ENCODE measurements at regions not wholly inside any gene's neighbourhood (a gene's known extent, or its start where the extent isn't known, plus 50 kb on each side); places are given as distances from the start of the nearest gene placed in this dataset.
A peak's percentile ranks its signal among the peaks of the same experiment; 100 is the strongest.
"Not testable (repeated sequence)": the region's sequence is repeated elsewhere in the genome, so short reads cannot be mapped to it uniquely, and the experiment has no call there.

DNA sequence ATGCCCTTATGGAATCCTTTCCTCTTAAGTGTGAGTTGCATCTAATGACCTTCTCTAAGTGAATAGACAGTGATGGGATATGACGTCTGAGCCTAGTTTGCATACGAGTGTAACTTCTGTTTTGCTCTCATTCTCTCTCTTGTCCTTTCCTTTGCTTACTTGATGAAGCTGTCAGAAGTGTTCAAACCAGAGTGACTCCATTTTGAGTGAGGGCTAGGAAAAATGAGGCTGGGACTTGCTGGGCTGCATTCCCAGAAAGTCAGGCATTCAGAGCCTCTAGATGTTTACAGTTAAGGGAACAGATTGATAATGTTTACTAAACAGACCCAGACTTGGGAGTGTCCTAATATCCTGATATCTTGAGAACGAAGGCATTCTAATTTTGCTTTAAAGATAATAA, 311.2 kb upstream of the SOX4 start:
- not testable (repeated sequence) for DNase-seq (ENCODE audit: low read depth, low spot score)

DNA sequence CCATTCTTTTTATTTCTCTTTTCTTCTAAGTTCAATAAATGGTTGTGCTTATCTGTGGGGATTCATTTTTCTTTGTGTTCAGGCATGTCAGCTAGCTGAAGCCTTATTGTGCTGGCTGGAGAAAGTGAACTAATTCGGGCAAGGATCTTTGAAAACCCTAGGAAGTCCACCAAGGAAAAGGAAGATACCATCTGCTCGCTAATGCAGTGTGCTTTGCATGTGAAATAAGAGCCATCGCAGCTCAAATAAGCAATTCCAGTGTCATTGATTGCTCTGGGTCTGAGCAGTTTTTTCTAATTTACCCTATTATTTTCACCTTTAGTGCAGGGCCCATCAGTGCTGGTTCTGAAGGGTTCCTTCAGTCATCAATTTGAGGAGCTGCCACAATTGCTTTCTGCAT, 309.4 kb upstream of the SOX4 start:
- DNase-seq (ENCODE audit: low read depth, low spot score): no peak

DNA sequence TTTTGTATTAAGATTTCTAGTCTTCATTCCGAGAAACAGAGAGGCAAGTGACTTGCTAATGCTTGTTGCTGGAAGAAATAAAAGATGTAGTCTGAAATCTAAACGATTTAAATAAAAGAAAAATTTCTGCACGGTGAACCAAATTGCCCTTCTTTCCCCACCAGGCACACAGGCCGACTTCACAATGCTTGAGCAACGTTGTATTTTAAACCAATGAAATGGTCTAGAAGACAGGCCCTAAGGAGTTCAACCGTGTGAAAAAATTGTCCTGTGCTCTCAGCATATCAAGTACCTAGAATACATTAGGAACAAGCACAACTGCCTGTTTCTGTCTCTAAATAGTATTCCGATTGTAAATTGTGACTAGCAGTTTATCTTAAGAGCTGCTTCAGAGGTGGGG, 308.8 kb upstream of the SOX4 start:
- no peak for DNase-seq (ENCODE audit: low read depth, low spot score)

DNA sequence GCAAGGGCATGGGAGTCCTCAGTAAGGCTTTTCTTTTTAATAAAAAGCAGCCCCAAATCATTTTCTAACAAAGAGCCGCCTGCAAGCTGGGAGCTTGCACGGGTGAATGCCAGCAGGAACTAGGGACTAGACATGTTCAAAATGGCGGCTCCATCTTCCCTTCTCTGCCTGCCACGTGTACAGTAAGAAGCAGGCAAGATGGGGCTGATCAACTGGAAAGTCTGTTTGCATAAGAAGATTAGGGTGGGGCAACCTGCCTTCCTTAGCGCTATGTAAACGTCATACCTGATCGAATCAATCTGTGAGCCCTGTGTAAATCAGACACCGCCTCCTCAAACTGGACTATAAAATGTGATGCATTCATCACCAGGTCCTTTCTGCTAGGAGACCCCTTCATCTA, 299.4 kb upstream of the SOX4 start:
- no peak for DNase-seq (ENCODE audit: low read depth, low spot score)

DNA sequence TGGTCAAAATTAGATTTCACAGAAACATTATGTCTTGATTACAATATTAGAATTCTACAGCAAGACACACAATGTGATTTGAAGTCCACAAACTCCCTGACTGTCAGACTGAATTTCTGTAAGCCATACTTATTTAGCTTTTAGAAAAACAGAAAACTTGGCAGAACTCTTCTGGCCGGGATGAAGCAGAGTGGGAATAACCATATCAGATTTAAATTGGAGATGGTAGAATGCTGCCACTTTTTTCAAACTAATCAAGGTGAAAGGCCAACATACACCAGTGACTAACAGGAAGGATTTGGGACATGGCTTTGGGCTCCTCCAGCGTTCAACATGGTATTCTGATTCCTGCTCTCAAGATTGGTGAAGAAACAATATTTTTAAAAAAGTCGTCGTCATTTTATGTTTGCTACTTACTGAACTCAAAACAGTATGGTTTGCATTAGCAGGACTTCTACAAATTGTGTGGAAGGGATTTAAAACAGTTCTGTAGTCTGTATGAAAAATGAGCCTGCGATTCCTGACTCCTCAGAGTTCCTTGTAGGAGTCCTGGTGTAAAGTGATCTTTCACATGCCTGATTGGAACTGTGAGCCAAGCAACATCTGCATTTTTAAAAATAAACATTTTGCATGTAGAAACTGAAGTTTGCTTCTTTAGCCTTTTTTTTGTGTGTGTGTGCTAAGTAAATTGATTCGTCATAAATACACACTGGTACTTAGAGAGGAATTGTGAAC, 297.9 kb upstream of the SOX4 start:
- DNase-seq (ENCODE audit: low read depth, low spot score): no peak

DNA sequence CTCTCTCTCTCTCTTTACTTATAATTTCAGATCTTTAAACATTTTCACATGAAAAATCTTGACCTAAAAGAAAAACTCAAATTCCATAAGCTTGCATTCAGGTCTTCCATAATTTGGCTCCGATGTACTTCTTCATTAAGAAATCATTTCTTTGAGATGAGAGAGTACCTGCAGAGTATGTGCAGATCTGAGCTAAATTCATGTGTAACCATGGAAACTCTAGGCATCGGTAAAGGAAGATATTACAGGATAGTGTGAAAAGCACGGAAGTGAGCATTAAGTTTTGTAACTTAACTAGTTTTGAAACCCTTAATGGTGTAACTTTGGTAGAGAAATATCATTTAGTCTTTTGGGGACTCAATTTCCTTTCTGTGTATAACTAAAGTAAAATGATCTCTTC, 295.9 kb upstream of the SOX4 start:
- no peak for DNase-seq (ENCODE audit: low read depth, low spot score)

DNA sequence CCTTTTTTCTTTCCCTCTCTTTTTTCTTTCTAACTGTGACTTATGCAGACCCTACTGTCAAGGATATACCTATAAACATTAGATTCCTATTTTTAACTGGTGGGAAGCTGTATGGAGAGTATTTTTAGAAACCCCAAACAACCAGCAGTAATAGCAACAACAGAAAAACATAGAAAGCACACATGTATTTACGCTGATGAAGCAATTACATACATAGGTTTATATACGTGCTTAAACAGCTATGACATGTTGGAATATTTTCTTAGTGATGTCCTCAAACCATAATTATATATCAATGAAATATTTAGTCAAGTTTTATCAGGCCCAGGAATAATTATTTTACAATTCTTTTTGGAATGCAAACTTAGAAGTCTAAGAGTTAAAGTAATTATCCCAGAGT, 294.3 kb upstream of the SOX4 start:
- DNase-seq (ENCODE audit: low read depth, low spot score): no peak

DNA sequence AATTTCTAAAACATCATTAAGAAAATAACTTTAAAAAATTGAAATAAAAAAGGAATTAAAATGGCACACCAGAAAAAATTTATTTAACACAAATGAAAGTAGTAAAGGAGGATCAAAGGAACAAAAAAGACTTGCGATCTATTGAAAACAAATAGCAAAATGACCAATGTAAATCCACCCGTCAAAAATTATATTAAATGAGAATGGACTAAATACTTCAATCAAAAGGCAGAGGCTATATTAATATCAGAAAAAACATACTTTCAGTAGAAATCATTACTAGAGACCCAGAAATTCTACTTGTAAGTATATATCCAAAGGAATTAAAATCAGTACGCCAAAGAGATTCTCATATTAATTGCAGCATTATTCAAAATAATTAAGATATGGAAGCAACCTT, 293.1 kb upstream of the SOX4 start:
- no peak for DNase-seq (ENCODE audit: low read depth, low spot score)

DNA sequence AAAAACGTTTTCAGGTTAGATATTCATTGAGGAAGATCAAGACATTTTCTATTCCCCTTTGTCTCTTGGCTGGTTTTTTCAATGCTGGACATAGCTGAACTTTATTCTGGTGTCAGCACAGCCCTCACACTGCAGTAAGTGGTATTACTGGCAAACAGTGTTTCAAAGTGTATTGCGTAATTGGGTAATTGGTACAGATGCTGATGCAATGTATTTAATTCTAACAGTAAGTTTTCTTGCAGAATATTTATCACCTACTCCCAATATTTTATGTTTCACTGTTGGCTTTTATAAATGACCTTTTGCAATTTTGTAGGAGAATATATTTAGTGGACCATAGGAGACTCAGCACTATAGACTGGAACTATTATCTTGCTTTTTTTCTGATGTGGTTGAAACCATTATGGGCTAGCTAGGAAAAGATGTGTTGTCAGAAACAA, 287.6 kb upstream of the SOX4 start:
- DNase-seq (ENCODE audit: low read depth, low spot score): peak; percentile 27

DNA sequence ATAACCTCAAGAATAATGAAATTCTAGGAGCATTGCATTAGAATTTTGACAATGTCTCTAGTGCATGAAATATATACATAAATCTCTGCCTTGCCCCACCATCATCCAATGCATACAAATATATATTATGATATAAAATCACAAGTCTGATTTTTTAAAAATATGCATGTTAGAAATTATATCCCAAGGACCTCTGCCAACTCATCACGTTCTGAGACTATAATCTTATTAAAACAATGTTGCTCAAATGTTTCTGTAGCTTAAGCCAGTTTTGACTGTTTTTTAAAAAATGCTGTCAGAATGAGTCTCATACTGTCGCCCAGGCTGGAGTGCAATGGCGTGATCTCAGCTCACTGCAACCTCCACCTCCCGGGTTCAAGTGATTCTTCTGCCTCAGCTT, 287.0 kb upstream of the SOX4 start:
- DNase-seq (ENCODE audit: low read depth, low spot score): no peak

DNA sequence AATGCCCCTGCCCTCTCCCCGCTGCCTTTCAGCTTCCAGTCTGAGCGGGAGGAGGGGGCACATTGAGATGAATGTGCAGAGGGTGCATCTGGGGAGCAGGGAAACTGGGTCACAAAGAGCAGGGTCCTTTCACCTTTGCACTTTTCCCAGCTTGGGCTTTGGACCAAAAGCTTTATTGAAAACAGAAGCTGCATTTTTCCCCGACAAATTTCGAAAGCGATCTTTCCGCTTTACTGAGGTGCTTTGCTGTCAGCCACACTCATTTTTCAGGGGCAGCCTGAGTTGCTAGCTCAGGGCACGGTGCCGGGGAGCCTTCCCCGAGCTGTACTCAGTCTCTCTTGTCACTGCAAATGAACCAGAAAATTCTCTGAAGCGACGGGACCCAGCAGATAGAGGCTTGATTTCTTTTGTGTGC, 283.7 kb upstream of the SOX4 start:
- peak; percentile 43 for DNase-seq (ENCODE audit: low read depth, low spot score)

DNA sequence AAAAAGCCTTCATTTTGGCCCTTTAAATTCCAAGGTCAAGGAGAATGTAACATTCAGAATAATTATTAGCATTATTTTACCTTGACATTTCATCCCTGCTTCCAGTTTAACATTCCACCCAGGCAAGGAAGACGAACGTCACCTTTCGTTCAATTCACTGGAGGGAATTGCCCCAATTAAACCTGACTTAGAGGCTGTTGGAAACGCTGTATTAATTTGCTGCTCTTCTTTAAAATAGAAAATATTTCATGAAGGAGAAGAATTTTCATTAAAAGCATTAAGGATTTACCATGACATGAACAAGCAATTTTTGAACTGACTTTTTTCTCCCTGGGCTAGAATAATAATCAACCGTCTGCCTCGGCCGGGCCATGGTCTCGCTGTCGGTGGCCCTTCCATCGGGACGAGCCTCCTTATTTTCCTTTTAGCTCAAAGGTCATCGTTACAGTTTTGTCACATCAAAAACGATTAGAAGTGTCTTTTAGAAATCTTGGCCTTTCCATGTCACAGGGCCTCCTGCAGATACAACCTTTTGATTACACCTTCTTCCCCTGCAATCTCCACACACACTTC, 282.9 kb upstream of the SOX4 start:
- DNase-seq (ENCODE audit: low read depth, low spot score): no peak

DNA sequence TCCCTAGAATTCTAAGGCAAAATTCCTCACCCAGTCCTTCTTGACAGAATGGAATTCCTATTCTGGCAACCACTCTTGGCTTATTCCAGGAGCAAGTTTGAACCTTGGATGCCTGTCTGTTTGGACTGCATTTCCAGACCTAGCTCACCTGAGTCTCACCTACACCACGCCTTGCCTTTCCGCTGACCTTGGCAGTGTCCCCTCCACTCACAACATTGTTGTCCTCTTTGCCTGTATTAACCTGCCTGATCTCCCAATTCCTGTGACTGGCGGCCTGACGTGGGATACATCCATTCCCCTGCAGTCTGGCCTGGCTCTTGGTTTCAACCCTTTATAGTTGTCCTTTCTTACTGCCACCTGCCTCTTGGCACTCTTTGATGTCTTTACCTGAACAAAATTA, 281.4 kb upstream of the SOX4 start:
- DNase-seq (ENCODE audit: low read depth, low spot score): peak; percentile 9

DNA sequence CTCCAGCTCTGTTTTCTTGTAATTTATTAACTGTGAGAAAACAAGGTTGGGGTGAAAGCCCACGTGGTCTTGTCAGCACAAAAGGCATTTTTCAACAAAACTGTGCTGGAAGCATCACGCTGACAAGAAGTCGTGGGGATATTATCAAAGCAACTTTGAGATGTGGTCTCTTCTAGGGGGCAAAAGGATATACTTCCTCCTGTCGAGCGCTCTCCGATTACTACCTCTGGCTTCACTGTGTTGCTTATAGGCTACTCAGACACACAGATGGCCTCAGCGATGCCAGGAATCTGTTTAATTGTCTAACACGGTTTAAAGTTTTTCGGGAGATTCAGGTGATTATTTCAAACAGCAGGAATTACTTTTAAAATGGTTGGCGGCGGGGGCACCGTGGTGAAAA, 275.9 kb upstream of the SOX4 start:
- no peak for DNase-seq (ENCODE audit: low read depth, low spot score)

DNA sequence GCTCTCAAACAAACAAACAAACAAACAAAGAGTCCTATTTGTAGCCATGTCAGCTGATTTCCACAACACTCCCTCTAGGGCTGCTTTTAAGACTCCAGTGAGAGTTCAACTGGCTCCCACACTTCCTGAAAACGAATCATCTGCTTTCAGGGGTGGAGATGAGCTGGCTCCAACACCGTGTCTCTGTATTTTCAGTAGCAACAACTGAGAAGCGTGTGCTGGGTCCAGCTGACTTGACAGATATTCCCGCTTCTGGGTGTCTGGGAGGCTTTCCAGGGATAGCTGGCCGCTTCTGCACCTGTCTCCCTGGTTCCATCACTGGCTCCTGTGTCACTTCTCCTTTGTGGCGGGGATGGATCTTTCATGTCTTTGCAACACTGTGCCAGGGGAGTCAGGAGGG, 272.5 kb upstream of the SOX4 start:
- DNase-seq (ENCODE audit: low read depth, low spot score): no peak

DNA sequence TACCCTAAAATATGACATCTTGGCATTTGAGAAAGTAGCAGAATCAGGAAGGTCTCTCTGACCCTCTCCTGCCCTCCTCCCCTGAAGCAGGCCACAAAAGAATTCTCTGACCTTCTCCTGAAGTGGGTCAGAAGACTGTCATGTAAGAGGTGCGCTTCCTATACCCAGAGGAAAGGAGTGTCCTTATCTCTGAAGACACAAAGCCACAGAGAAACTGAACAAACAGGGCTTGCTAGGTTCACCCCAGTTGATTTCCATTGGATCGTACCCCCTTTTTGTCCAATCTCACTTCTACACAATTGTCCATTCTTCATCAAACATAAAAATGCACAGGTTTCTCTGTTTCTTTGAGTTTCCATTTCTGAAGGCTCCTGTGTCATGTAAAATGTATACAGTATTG, 272.0 kb upstream of the SOX4 start:
- DNase-seq (ENCODE audit: low read depth, low spot score): no peak

DNA sequence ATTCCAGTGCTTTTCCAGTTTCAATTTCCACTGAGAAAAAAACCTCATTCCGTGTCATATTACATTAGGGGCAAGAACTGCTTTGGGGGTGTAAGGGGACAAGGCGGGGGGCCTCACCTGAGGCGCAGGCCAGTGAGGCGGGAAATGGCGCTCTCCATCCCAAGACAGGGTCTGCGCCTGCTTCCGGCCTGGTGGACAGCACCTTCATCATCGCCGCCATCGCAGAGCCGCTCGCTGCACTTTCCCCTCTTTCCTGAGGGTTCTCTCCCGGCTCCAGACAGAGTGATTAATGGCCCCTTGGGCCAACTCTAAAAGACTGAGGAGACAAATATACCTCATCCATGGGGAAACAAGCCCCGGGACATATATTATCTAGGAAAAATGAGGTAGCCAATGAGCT, 270.0 kb upstream of the SOX4 start:
- no peak for DNase-seq (ENCODE audit: low read depth, low spot score)

DNA sequence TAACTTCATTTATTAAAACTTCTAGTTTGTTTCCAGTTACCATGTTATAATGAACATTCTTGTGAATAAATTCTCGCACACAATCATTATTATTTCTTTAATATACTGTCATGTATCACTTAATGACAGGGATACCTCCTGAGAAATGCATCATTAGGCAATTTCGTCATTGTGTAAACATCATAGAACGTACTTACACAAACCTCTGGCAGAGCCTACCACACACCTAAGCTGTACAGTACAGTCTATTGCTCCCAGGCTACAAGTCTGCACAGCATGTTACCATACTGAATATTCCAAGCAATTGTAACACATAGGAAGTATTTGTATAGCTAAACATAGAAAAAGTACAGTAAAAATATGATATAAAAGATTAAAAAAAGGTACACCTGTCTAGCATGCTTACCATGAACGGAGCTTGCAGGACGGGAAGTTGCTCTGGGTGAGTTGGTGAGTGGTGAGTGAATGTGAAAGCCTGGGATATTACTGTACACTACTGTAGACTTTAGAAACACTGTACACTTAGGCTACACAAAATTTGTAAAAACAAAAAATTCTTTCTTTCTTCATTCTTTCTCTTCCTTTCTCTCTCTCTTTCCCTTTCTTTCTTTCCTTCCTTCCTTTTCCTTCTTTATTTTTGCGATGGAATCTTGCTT, 268.2 kb upstream of the SOX4 start:
- DNase-seq (ENCODE audit: low read depth, low spot score): no peak

DNA sequence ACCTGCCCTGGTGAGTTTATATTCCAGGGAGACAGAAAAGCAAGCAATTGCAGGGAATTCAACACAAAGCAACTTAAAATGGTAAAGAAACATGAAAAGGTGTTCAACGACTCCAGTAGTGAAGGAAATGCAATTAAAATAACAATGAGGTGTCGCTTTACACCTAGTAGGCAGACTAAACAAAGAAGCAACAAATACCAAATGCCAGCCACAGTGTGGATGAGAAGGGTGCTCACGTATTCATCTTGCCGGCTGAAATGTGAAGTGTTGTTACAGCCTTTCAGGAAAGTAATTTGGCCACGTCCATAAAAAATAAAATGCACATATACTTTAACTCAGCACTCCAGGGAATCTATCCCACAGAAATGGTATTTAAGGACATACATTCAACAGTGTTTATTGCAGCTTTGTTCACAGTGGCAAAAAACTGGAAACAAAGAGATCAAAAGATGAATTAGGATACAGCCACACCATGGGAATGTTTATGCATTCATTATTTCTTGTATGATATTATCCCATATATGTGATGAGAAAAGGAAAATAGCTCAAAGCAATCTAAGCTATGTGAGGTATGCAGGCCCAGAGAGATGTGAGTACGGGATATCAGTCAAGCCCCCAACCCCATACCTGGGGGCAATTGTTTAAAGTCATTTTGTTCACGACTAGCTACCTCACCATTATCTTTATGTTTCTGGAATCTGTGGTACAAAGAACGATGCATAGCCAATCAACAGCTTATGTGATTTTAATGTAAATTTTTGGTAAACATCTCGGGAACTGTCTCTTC, 266.0 kb upstream of the SOX4 start:
- no peak for DNase-seq (ENCODE audit: low read depth, low spot score)

DNA sequence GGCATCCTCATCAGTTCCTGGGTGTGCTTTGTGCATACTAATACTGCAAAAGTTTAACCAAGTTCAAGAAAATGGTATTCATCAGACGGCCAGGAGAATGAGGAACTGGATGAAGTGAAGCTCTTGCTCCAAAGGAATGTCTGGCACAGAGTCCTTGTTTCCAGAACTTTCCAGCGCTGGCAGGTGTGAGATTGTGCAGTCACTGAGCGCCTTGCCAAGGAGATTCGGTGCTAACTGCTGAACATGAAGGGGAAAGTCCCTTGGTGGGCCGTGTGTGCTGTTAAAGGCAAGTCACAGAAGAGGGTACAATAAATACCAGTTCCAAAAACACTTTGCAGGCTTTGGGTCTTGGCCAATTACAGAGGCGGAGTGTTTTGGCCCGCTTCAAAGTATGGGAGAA, 262.3 kb upstream of the SOX4 start:
- peak; percentile 71 for DNase-seq (ENCODE audit: low read depth, low spot score)

DNA sequence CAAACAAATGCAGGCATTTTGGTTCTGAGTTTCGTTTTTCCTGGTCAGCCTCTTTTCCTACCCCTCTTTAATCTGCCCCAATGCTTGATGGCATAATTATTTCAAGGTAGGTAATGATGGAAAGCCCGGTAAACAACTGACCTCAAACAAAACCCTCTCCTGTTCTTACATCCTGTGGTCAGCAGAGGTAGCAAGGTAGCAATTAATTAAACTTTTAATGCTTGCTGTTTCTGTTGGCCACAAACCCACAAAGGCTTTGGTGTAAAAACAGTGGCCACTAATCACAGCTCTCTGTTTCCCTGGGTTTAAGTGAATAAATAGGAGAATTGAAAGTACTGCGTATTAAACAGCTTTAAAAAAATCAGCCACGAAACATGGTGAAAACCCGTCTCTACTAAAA, 261.5 kb upstream of the SOX4 start:
- DNase-seq (ENCODE audit: low read depth, low spot score): no peak

DNA sequence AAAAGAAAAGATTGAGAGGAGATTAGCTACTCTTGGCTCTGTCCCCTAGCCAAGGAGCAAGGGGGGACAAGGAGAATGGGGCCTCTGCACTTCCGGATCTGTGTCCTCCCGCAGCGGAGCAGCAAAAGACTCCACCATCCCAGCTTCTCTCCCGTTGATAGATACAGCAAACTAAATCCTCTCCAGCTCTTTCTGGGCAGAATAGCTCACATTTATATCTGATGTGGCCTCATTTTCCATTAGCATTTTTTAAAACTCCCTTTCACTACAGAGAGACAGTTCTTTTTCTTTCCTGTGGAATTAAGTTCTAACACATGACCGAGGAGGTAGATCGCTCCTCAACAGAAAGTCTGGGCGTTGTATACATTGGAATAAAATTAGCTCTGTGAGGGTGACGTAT, 260.9 kb upstream of the SOX4 start:
- no peak for DNase-seq (ENCODE audit: low read depth, low spot score)

DNA sequence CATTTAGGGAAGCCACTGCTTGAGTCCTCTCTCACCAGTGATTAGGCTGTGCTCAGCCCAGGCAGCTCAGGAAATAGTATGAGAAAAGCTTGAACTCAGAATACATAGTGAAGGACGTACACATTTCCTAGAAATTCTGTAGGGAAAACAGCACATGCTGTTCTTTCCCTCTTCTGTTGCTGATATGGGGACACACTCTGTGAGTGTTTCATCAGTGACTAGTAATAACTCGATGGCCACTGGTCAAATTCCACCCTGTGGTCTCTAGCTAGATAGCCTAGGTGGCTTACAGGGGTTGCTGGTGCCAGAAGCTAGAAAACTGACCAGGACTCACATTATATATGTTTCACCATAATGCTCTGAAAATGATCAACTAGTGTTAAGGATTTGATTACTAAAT, 259.8 kb upstream of the SOX4 start:
- DNase-seq (ENCODE audit: low read depth, low spot score): no peak

Data from astrocyte of the hippocampus (primary cell).